K562 (cell line): ENCODE measurements at regions not wholly inside any gene's neighbourhood (a gene's known extent, or its start where the extent isn't known, plus 50 kb on each side); places are given as distances from the start of the nearest gene placed in this dataset.

ENCODE experiments used
- ATAC-seq: fragments of 200-7000 bp; cut with Tn5 transposase; 3 replicates; pipeline ENCODE4 v1.9.1; 2020; ENCODE audit warnings: moderate library complexity
- BruUV-seq: library from RNA; stranded (reverse); fragments of 400-500 nt; replicated peaks from 2 replicates; lab custom pipeline; 2021; lab: Mats Ljungman, UMichigan
- CTCF ChIA-PET: fragments of 300-600 bp; formaldehyde crosslinking; extraction: SDS; loops from one replicate; lab custom pipeline; 2021; ENCODE audit warnings: low intra/inter-chr PET ratio; lab: Yijun Ruan, JAX
- POLR2A ChIA-PET: fragments of 300-600, 350-650 bp; sonication (Branson Sonifier 250); formaldehyde crosslinking; extraction: SDS; loops from one replicate; lab custom pipeline; 2021; ENCODE audit warnings: antibody characterized with exemption, inconsistent platforms; lab: Yijun Ruan, JAX
- DNase-seq, 4 experiments: peaks; one replicate each; pipeline versions ENCODE4 v3.0.0 to v3.0.0-alpha.2; 2011 to 2018; ENCODE audit warnings: low spot score in 3 of 4, mixed read lengths in 3 of 4; ENCODE audit errors: extremely low read depth in 1 of 4
- FAIRE-seq: peaks from 2 replicates; lab custom pipeline; 2011; peaks lifted over from hg19 to GRCh38; lab: Jason Lieb, UNC
- H2AFZ ChIP-seq: 2 replicates; pipeline ENCODE4 v1.6.0; 2011; ENCODE audit warnings: low read depth, low read length, control low read depth, inconsistent platforms
- H3K27ac ChIP-seq: fragments of 200-600 bp; 3 replicates; pipeline ENCODE4 v1.8.0; 2011; ENCODE audit warnings: low read depth, mild to moderate bottlenecking, control low read depth, inconsistent platforms, low read length, moderate library complexity, mixed read lengths; ENCODE audit errors: extremely low read depth
- H3K27me3 ChIP-seq, 2 experiments: fragments of 300-600 bp in 1 of 2; 2 replicates in 1 of 2; 3 replicates in 1 of 2; pipeline versions ENCODE4 v1.6.0 to v1.8.0; 2011; ENCODE audit warnings: inconsistent platforms in 2 of 2, low read length in 2 of 2, mild to moderate bottlenecking in 1 of 2, mixed read lengths in 1 of 2, moderate library complexity in 1 of 2; ENCODE audit not compliant: control insufficient read depth in 2 of 2, insufficient read depth in 2 of 2
- H3K36me3 ChIP-seq: fragments of 300-600 bp; 3 replicates; pipeline ENCODE4 v1.8.0; 2011; ENCODE audit warnings: mild to moderate bottlenecking, low read length, inconsistent platforms; ENCODE audit not compliant: control insufficient read depth, insufficient read depth
- H3K4me1 ChIP-seq, 2 experiments: fragments of 200-600 bp in 1 of 2; replicated peaks in 1 of 2; 2 replicates in 1 of 2; 3 replicates in 1 of 2; pipeline versions ENCODE4 v1.5.1 to v1.8.0; 2011; ENCODE audit warnings: inconsistent platforms in 2 of 2, low read length in 2 of 2, mild to moderate bottlenecking in 1 of 2, mixed read lengths in 1 of 2, moderate library complexity in 1 of 2; ENCODE audit not compliant: control insufficient read depth in 2 of 2, insufficient read depth in 2 of 2
- H3K4me2 ChIP-seq: 2 replicates; pipeline ENCODE4 v1.6.1; 2011; ENCODE audit warnings: low read length, control low read depth, inconsistent platforms, mixed read lengths; ENCODE audit not compliant: insufficient read depth
- H3K4me3 ChIP-seq: fragments of 200-600 bp; sonication (generic), shearing (Covaris generic); 2 replicates; pipeline ENCODE4 v1.5.1; 2016; ENCODE audit warnings: control low read depth, inconsistent platforms
- H3K79me2 ChIP-seq: fragments of 200-600 bp; 3 replicates; pipeline ENCODE4 v1.8.0; 2011; ENCODE audit warnings: low read length, inconsistent platforms; ENCODE audit not compliant: control insufficient read depth, insufficient read depth
- H3K9ac ChIP-seq, 2 experiments: 2 replicates each; pipeline versions ENCODE4 v1.6.0 to v1.6.1; 2011; ENCODE audit warnings: low read depth in 2 of 2, low read length in 2 of 2, control low read depth in 1 of 2, inconsistent platforms in 1 of 2, mild to moderate bottlenecking in 1 of 2, mixed read lengths in 1 of 2; ENCODE audit not compliant: insufficient read depth in 1 of 2
- H3K9me1 ChIP-seq: one replicate; pipeline ENCODE4 v1.6.0; 2011; ENCODE audit warnings: inconsistent platforms, mild to moderate bottlenecking, low read length, moderate library complexity; ENCODE audit not compliant: control insufficient read depth, insufficient read depth
- H3K9me3 ChIP-seq: replicated peaks from 2 replicates; pipeline ENCODE4 v1.5.1; 2011; ENCODE audit warnings: low read depth, low read length, inconsistent platforms; ENCODE audit not compliant: control insufficient read depth, insufficient read depth
- H4K20me1 ChIP-seq: replicated peaks from 2 replicates; pipeline ENCODE4 v1.6.1; 2011; ENCODE audit warnings: low read length, inconsistent platforms, mixed read lengths; ENCODE audit not compliant: control insufficient read depth, insufficient read depth
- C11orf30 ChIP-seq: fragments of 450-650 bp; IDR thresholded peaks from 2 replicates; pipeline ENCODE4 v1.6.1; 2016; ENCODE audit warnings: low read depth, mild to moderate bottlenecking
- ELF1 ChIP-seq: fragments of 200-800 bp; sonication (Bioruptor generic); IDR thresholded peaks from 2 replicates; pipeline ENCODE4 v1.6.1; 2016; ENCODE audit warnings: missing genetic modification characterization, missing compliant biosample characterization
- EWSR1 ChIP-seq: fragments of 450-650 bp; IDR thresholded peaks from 2 replicates; pipeline ENCODE4 v1.6.1; 2018; ENCODE audit warnings: borderline replicate concordance, mild to moderate bottlenecking, low read depth, moderate library complexity; ENCODE audit not compliant: partially characterized antibody
- IFI16 ChIP-seq: fragments of 250-450 bp; sonication (Bioruptor Pico); IDR thresholded peaks from 2 replicates; pipeline ENCODE4 v2.1.2; 2022; ENCODE audit warnings: mild to moderate bottlenecking, inconsistent platforms
- MAFG ChIP-seq: fragments of 450-650 bp; conservative IDR thresholded peaks from 2 replicates; pipeline ENCODE4 v1.6.1; 2016; ENCODE audit warnings: missing genetic modification characterization, missing compliant biosample characterization
- MYNN ChIP-seq, 2 experiments: sonication (generic); formaldehyde crosslinking in 1 of 2; IDR thresholded peaks; 2 replicates each; pipeline versions ENCODE4 v1.5.0 to v1.6.1; 2016 to 2020; ENCODE audit warnings: antibody characterized with exemption in 1 of 2, missing genetic modification reagents in 1 of 2
- NFE2 ChIP-seq: IDR thresholded peaks from 2 replicates; pipeline ENCODE4 v1.6.1; 2014; ENCODE audit warnings: antibody characterized with exemption, low read depth
- POLR3G ChIP-seq: IDR thresholded peaks from 2 replicates; pipeline ENCODE4 v1.6.1; 2011; ENCODE audit not compliant: insufficient read length, insufficient replicate concordance; ENCODE audit errors: extremely low read depth
- SNIP1 ChIP-seq: fragments of 450-650 bp; IDR thresholded peaks from 2 replicates; pipeline ENCODE4 v1.7.1; 2017; ENCODE audit warnings: low read depth, mild to moderate bottlenecking
- STAT5B ChIP-seq: fragments of 250-450 bp; sonication (Bioruptor Pico); IDR thresholded peaks from 2 replicates; pipeline ENCODE4 v1.8.0; 2021; ENCODE audit warnings: mild to moderate bottlenecking, inconsistent platforms
- ZNF583 ChIP-seq: fragments of 250-450 bp; sonication (Bioruptor Pico); IDR thresholded peaks from 2 replicates; pipeline ENCODE4 v1.4.0; 2020
- ZNF778 ChIP-seq: fragments of 450-650 bp; formaldehyde crosslinking; IDR thresholded peaks from 2 replicates; pipeline ENCODE4 v1.4.0; 2020; ENCODE audit warnings: mild to moderate bottlenecking, moderate library complexity
- WGBS: fragments of 100-300 bp; shearing (Covaris generic); methylation state at CpG from one replicate; pipeline ENCODE4 v1.1.6; 2016; ENCODE audit warnings: low coverage, mixed read lengths; ENCODE audit not compliant: insufficient coverage; ENCODE audit errors: missing lambda C conversion rate; 5-methylcytosine and 5-hydroxymethylcytosine counted together
- in situ Hi-C: fragments of 300-500 bp; cut with MboI; formaldehyde crosslinking; loops from 4 replicates; pipeline ENCODE4 v1.15.0; 2018; ENCODE audit warnings: inconsistent platforms, mixed read lengths
- intact Hi-C: fragments of 100-400 bp; cut with micrococcal nuclease; formaldehyde crosslinking; loops from 2 replicates; pipeline ENCODE4 v1.14.2; 2022
- TF ChIP-seq, protein P1 (sequence below): fragments of 450-650 bp; IDR thresholded peaks from 2 replicates; pipeline ENCODE4 v1.7.0; 2016; ENCODE audit warnings: borderline replicate concordance
- TF ChIP-seq, protein P2 (sequence below), 3 experiments: fragments of 200-800 bp in 1 of 3; sonication (Bioruptor generic) in 1 of 3; sonication (generic) in 1 of 3; formaldehyde crosslinking in 1 of 3; IDR thresholded peaks; 2 replicates each; pipeline versions ENCODE4 v1.6.1 to v1.8.0; 2016 to 2022; ENCODE audit warnings: mild to moderate bottlenecking in 2 of 3, missing compliant biosample characterization in 2 of 3, missing genetic modification characterization in 2 of 3, missing genetic modification reagents in 1 of 3

DNA sequence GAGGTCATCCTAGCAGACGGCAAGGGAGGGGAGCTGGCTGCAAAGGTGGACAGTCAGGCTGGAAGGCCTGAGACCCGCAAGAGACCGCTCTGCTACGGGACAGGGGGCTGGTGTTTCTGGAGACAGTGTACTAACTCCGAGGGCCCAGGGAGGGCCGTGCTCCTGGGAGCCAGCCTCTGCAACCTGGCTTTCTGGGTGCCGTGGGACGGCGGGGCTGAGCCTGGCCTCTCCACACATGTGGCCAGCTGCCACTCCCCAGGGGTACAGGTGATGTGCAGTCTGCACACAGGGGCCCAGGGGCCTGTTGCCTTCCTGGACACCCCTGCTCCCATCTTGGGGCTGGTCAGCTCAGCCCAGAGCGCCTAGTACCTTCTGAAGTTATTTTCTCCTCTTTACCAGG, 92.2 kb downstream of the MRPL36 start:
- no peak overlapping the region for H3K27ac ChIP-seq
- H3K36me3 ChIP-seq: no peaks in the 10 kb centered on the region
- FAIRE-seq (no peak), DNase-seq (no peak), ATAC-seq (no peak; the same call in 2 of the 3 replicates)
- no TSS peak for BruUV-seq
- no peaks in the 10 kb centered on the region for H3K9me1 ChIP-seq
- in situ Hi-C loops: no loop called here
- peaks cover 53 to 70% of the 10 kb centered on the region in 2 experiments for H3K27me3 ChIP-seq
- H2AFZ ChIP-seq: no peak overlapping the region
- no peaks in the 10 kb centered on the region for H3K9me3 ChIP-seq
- WGBS: 0% methylated on average over 10 of the region's 10 CpGs
- peaks cover 18% of the 10 kb centered on the region for H4K20me1 ChIP-seq
- TF ChIP-seq ZNF778 (CRISPR knock-in tag) (no peak), EWSR1 (no peak)
- intact Hi-C loops: no loop called here
- ChIA-PET CTCF (no interaction called here), POLR2A (interaction anchor here (1.2 kb wide), 1 partner anchor 8 kb away, joined by 4 read pairs; no protein-coding TSS in a partner anchor)
- H3K4me3 ChIP-seq: no peak overlapping the region
- no peaks in the 10 kb centered on the region for H3K79me2 ChIP-seq
- H3K4me1 ChIP-seq: 0 out of 5 replicates have a peak, but pooled peaks cover 0 to 2% of the 10 kb centered on the region in 2 experiments
- no peak overlapping the region; a peak in 1 of 4 replicates for H3K9ac ChIP-seq
- no peak overlapping the region for H3K4me2 ChIP-seq

DNA sequence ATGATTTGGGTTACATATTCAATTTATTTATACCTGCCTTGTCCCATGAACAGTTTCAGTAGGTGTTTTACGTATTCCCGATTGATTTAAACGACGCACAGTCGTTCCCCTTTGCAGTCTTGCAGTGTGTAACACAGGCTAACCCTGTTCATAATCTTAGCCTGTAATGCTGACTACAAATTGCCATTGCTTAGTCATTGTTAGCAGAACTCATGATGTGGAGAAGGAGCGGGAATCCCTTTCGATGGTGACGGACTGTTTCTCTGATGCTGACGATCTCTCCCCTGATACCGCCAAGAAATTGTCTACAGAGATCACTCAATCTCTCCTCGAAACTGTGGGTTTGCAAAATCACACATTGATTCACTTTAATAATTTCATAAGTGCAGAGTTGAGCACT, 93.2 kb downstream of the MRPL36 start:
- intact Hi-C loops: no loop called here
- TF ChIP-seq IFI16 (CRISPR knock-in tag) (no peak), C11orf30 (peak; percentile 52), SNIP1 (no peak), ZNF583 (CRISPR knock-in tag) (no peak), POLR3G (no peak), MAFG (tag) (peak; percentile 73), MYNN (IDR thresholded peaks at IDR 0.05) (no peak), MYNN (CRISPR knock-in tag; IDR thresholded peaks at IDR 0.05) (no peak), NFE2 (peak; percentile 49), STAT5B (CRISPR knock-in tag) (no peak), ELF1 (tag) (no peak)
- TF ChIP-seq, protein P1, sequence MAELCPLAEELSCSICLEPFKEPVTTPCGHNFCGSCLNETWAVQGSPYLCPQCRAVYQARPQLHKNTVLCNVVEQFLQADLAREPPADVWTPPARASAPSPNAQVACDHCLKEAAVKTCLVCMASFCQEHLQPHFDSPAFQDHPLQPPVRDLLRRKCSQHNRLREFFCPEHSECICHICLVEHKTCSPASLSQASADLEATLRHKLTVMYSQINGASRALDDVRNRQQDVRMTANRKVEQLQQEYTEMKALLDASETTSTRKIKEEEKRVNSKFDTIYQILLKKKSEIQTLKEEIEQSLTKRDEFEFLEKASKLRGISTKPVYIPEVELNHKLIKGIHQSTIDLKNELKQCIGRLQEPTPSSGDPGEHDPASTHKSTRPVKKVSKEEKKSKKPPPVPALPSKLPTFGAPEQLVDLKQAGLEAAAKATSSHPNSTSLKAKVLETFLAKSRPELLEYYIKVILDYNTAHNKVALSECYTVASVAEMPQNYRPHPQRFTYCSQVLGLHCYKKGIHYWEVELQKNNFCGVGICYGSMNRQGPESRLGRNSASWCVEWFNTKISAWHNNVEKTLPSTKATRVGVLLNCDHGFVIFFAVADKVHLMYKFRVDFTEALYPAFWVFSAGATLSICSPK: no peak
- TF ChIP-seq, protein P2, sequence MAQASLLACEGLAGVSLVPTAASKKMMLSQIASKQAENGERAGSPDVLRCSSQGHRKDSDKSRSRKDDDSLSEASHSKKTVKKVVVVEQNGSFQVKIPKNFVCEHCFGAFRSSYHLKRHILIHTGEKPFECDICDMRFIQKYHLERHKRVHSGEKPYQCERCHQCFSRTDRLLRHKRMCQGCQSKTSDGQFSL (CRISPR knock-in tag; IDR thresholded peaks at IDR 0.05): no peak
- TF ChIP-seq, protein P2 (tag; IDR thresholded peaks at IDR 0.05): no peak

More for the DNA sequence above, 93.2 kb downstream of the MRPL36 start:
- Histone ChIP-seq H4K20me1 (peaks cover 18% of the 10 kb centered on the region), H3K27ac (no peak overlapping the region), H3K4me1 (peaks cover 0 to 9% of the 10 kb centered on the region in 2 experiments; a peak in 2 of 5 replicates), H3K36me3 (no peaks in the 10 kb centered on the region), H3K9me3 (no peaks in the 10 kb centered on the region), H3K9me1 (no peaks in the 10 kb centered on the region), H3K4me2 (no peak overlapping the region), H3K27me3 (peaks cover 62 to 80% of the 10 kb centered on the region in 2 experiments), H3K9ac (no peak overlapping the region), H2AFZ (no peak overlapping the region), H3K4me3 (no peak overlapping the region), H3K79me2 (no peaks in the 10 kb centered on the region)
- ATAC-seq (no peak), DNase-seq (no peak), FAIRE-seq (peak; percentile 58)
- CTCF ChIA-PET: no interaction called here
- in situ Hi-C loops: no loop called here
- no TSS peak for BruUV-seq
- POLR2A ChIA-PET: no interaction called here
- WGBS: 2% methylated on average over 11 of the region's 11 CpGs
